ENCODE measurements at regions not wholly inside any gene's neighbourhood (a gene's known extent, or its start where the extent isn't known, plus 50 kb on each side); places are given as distances from the start of the nearest gene placed in this dataset.

DNA sequence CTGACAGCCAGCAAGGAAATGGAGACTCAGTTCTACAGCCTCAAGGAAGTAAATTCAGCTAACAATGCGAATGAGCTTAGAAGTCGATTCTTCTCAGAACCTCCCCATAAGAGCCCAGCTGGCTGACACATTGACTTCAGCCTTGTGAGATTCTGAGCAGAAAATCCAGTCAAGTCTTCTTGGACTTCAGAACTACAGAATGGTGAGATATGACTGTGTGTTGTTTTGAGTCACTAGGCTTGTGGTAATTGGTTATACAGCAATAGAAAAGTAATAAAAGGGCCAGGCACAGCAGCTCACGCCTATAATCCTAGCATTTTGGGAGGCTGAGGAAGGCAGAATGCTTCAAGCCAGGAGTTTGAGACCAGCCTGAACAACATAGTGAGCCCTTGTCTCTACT lies 161.8 kb upstream of the IVNS1ABP start:
- TF ChIP-seq, protein P1, sequence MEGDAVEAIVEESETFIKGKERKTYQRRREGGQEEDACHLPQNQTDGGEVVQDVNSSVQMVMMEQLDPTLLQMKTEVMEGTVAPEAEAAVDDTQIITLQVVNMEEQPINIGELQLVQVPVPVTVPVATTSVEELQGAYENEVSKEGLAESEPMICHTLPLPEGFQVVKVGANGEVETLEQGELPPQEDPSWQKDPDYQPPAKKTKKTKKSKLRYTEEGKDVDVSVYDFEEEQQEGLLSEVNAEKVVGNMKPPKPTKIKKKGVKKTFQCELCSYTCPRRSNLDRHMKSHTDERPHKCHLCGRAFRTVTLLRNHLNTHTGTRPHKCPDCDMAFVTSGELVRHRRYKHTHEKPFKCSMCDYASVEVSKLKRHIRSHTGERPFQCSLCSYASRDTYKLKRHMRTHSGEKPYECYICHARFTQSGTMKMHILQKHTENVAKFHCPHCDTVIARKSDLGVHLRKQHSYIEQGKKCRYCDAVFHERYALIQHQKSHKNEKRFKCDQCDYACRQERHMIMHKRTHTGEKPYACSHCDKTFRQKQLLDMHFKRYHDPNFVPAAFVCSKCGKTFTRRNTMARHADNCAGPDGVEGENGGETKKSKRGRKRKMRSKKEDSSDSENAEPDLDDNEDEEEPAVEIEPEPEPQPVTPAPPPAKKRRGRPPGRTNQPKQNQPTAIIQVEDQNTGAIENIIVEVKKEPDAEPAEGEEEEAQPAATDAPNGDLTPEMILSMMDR (IDR thresholded peaks at IDR 0.05; ENCODE audit: low read depth, low read length): no peak
- Histone ChIP-seq H3K27me3 (no peaks in the 10 kb centered on the region), H3K27ac (no peak overlapping the region), H3K36me3 (no peaks in the 10 kb centered on the region), H3K4me1 (ENCODE audit: low read depth) (no peaks in the 10 kb centered on the region), H3K4me3 (no peak overlapping the region), H3K9me3 (ENCODE audit: low read depth) (no peaks in the 10 kb centered on the region)
- no peak for DNase-seq (ENCODE audit: low read depth in 1 of 2, low spot score in 1 of 2)

DNA sequence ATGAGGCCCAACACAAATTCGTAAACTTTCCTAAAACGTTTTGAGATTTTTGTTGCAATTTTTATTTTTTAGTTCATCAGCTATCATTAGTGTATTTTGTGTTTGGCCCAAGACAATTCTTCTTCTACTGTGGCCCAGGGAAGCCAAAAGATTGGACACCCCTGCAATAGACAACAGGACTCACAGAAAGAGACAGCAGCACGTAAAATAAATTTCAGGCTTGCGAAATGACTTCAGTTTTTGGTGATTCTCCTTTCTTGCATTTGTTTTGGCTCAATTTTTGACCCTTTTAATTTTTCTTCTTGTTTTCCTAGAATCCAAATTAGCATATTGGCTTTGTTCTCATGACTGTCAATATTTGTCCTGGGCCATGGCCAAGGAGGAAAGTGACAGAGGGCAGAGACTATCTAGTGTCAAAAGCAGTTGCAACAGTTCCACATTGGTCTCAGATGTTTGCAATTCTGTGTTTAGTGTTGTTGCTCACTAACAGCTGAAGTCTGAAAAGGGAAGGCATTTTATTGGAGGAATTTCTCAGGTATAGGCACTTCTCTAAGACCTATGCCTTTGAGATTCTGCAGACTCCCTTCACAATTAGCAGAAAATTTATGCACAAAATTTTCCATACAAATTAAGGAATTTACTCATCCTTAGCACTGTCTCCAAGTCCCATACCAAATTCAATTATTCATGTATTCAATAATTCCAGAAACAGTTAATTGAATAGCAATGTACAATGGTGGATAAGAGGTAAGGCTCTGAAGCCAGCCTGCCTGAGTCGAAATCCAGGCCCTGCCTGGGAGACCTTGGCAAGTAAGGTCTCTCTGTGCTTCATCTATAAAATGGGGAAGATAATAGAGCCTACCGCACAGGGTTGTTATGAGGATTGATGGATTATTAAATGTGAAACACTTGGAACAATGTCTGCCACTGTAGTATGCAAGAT lies 160.9 kb upstream of the IVNS1ABP start:
- Histone ChIP-seq H3K36me3 (no peaks in the 10 kb centered on the region), H3K4me3 (no peak overlapping the region)
- TF ChIP-seq, protein P1 (IDR thresholded peaks at IDR 0.05; ENCODE audit: low read depth, low read length): no peak

GRCh38 chr1:185474440-185475149 lies 157.6 kb upstream of the IVNS1ABP start:
- Histone ChIP-seq H3K4me1 (ENCODE audit: low read depth) (no peaks in the 10 kb centered on the region), H3K36me3 (no peaks in the 10 kb centered on the region), H3K27me3 (no peaks in the 10 kb centered on the region), H3K4me3 (no peak overlapping the region), H3K27ac (no peak overlapping the region), H3K9me3 (ENCODE audit: low read depth) (no peaks in the 10 kb centered on the region)
- TF ChIP-seq, protein P1 (IDR thresholded peaks at IDR 0.05; ENCODE audit: low read depth, low read length): no peak
- no peak for DNase-seq (ENCODE audit: low read depth in 1 of 2, low spot score in 1 of 2)

More for the DNA sequence above, 160.9 kb upstream of the IVNS1ABP start:
- H3K27ac ChIP-seq: no peak overlapping the region
- H3K27me3 ChIP-seq: no peaks in the 10 kb centered on the region
- no peaks in the 10 kb centered on the region for H3K9me3 ChIP-seq (ENCODE audit: low read depth)
- no peak for DNase-seq (ENCODE audit: low read depth in 1 of 2, low spot score in 1 of 2)
- H3K4me1 ChIP-seq (ENCODE audit: low read depth): no peaks in the 10 kb centered on the region

GRCh38 chr1:185473186-185473585 lies 156.1 kb upstream of the IVNS1ABP start:
- H3K27me3 ChIP-seq: no peaks in the 10 kb centered on the region
- no peaks in the 10 kb centered on the region for H3K9me3 ChIP-seq (ENCODE audit: low read depth)
- no peak overlapping the region for H3K4me3 ChIP-seq
- no peaks in the 10 kb centered on the region for H3K36me3 ChIP-seq
- DNase-seq (ENCODE audit: low read depth in 1 of 2, low spot score in 1 of 2): no peak
- TF ChIP-seq, protein P1 (IDR thresholded peaks at IDR 0.05; ENCODE audit: low read depth, low read length): no peak
- H3K4me1 ChIP-seq (ENCODE audit: low read depth): no peaks in the 10 kb centered on the region
- H3K27ac ChIP-seq: no peak overlapping the region

DNA sequence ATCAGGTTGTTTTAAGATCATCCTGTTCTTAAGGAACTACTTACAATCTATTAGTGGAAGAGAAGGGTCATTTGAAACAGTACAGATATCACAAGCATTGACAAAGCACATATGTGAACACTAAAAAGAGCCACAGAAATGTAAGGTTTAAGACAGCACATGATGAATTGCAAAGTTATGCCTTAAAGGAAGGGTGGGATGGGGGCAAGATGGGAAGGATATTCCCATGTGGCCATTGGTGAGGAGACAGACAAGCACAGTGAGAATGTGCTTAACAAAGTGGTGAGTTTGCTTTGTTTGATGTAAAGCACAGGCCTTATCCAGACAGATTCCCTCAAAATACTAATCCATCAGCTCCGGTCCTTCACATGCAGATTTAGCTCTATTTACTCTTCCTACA lies 151.6 kb upstream of the IVNS1ABP start:
- no peaks in the 10 kb centered on the region for H3K9me3 ChIP-seq (ENCODE audit: low read depth)
- TF ChIP-seq, protein P1 (IDR thresholded peaks at IDR 0.05; ENCODE audit: low read depth, low read length): no peak
- no peak overlapping the region for H3K27ac ChIP-seq
- no peak for DNase-seq (ENCODE audit: low read depth in 1 of 2, low spot score in 1 of 2)
- H3K4me1 ChIP-seq (ENCODE audit: low read depth): peaks cover 3% of the 10 kb centered on the region
- H3K27me3 ChIP-seq: no peaks in the 10 kb centered on the region
- H3K36me3 ChIP-seq: no peaks in the 10 kb centered on the region
- H3K4me3 ChIP-seq: no peak overlapping the region
